K562 (cell line): ENCODE measurements at regions not wholly inside any gene's neighbourhood (a gene's known extent, or its start where the extent isn't known, plus 50 kb on each side); places are given as distances from the start of the nearest gene placed in this dataset.

Experiments used
- ATAC-seq: fragments of 200-7000 bp; cut with Tn5 transposase; 3 replicates; pipeline ENCODE4 v1.9.1; 2020; ENCODE audit warnings: moderate library complexity
- BruUV-seq: library from RNA; stranded (reverse); fragments of 400-500 nt; replicated peaks from 2 replicates; lab custom pipeline; 2021; lab: Mats Ljungman, UMichigan
- CTCF ChIA-PET: fragments of 300-600 bp; formaldehyde crosslinking; extraction: SDS; loops from one replicate; lab custom pipeline; 2021; ENCODE audit warnings: low intra/inter-chr PET ratio; lab: Yijun Ruan, JAX
- POLR2A ChIA-PET: fragments of 300-600, 350-650 bp; sonication (Branson Sonifier 250); formaldehyde crosslinking; extraction: SDS; loops from one replicate; lab custom pipeline; 2021; ENCODE audit warnings: antibody characterized with exemption, inconsistent platforms; lab: Yijun Ruan, JAX
- DNase-seq, 4 experiments: peaks; one replicate each; pipeline versions ENCODE4 v3.0.0 to v3.0.0-alpha.2; 2011 to 2018; ENCODE audit warnings: low spot score in 3 of 4, mixed read lengths in 3 of 4; ENCODE audit errors: extremely low read depth in 1 of 4
- FAIRE-seq: peaks from 2 replicates; lab custom pipeline; 2011; peaks lifted over from hg19 to GRCh38; lab: Jason Lieb, UNC
- H2AFZ ChIP-seq: 2 replicates; pipeline ENCODE4 v1.6.0; 2011; ENCODE audit warnings: low read depth, low read length, control low read depth, inconsistent platforms
- H3K27ac ChIP-seq: fragments of 200-600 bp; 3 replicates; pipeline ENCODE4 v1.8.0; 2011; ENCODE audit warnings: low read depth, mild to moderate bottlenecking, control low read depth, inconsistent platforms, low read length, moderate library complexity, mixed read lengths; ENCODE audit errors: extremely low read depth
- H3K27me3 ChIP-seq, 2 experiments: fragments of 300-600 bp in 1 of 2; 2 replicates in 1 of 2; 3 replicates in 1 of 2; pipeline versions ENCODE4 v1.6.0 to v1.8.0; 2011; ENCODE audit warnings: inconsistent platforms in 2 of 2, low read length in 2 of 2, mild to moderate bottlenecking in 1 of 2, mixed read lengths in 1 of 2, moderate library complexity in 1 of 2; ENCODE audit not compliant: control insufficient read depth in 2 of 2, insufficient read depth in 2 of 2
- H3K36me3 ChIP-seq: fragments of 300-600 bp; 3 replicates; pipeline ENCODE4 v1.8.0; 2011; ENCODE audit warnings: mild to moderate bottlenecking, low read length, inconsistent platforms; ENCODE audit not compliant: control insufficient read depth, insufficient read depth
- H3K4me1 ChIP-seq, 2 experiments: fragments of 200-600 bp in 1 of 2; replicated peaks in 1 of 2; 2 replicates in 1 of 2; 3 replicates in 1 of 2; pipeline versions ENCODE4 v1.5.1 to v1.8.0; 2011; ENCODE audit warnings: inconsistent platforms in 2 of 2, low read length in 2 of 2, mild to moderate bottlenecking in 1 of 2, mixed read lengths in 1 of 2, moderate library complexity in 1 of 2; ENCODE audit not compliant: control insufficient read depth in 2 of 2, insufficient read depth in 2 of 2
- H3K4me2 ChIP-seq: 2 replicates; pipeline ENCODE4 v1.6.1; 2011; ENCODE audit warnings: low read length, control low read depth, inconsistent platforms, mixed read lengths; ENCODE audit not compliant: insufficient read depth
- H3K4me3 ChIP-seq: fragments of 200-600 bp; sonication (generic), shearing (Covaris generic); 2 replicates; pipeline ENCODE4 v1.5.1; 2016; ENCODE audit warnings: control low read depth, inconsistent platforms
- H3K79me2 ChIP-seq: fragments of 200-600 bp; 3 replicates; pipeline ENCODE4 v1.8.0; 2011; ENCODE audit warnings: low read length, inconsistent platforms; ENCODE audit not compliant: control insufficient read depth, insufficient read depth
- H3K9ac ChIP-seq, 2 experiments: 2 replicates each; pipeline versions ENCODE4 v1.6.0 to v1.6.1; 2011; ENCODE audit warnings: low read depth in 2 of 2, low read length in 2 of 2, control low read depth in 1 of 2, inconsistent platforms in 1 of 2, mild to moderate bottlenecking in 1 of 2, mixed read lengths in 1 of 2; ENCODE audit not compliant: insufficient read depth in 1 of 2
- H3K9me1 ChIP-seq: one replicate; pipeline ENCODE4 v1.6.0; 2011; ENCODE audit warnings: inconsistent platforms, mild to moderate bottlenecking, low read length, moderate library complexity; ENCODE audit not compliant: control insufficient read depth, insufficient read depth
- H3K9me3 ChIP-seq: replicated peaks from 2 replicates; pipeline ENCODE4 v1.5.1; 2011; ENCODE audit warnings: low read depth, low read length, inconsistent platforms; ENCODE audit not compliant: control insufficient read depth, insufficient read depth
- H4K20me1 ChIP-seq: replicated peaks from 2 replicates; pipeline ENCODE4 v1.6.1; 2011; ENCODE audit warnings: low read length, inconsistent platforms, mixed read lengths; ENCODE audit not compliant: control insufficient read depth, insufficient read depth
- ATF1 ChIP-seq, 2 experiments: fragments of 450-650 bp in 1 of 2; IDR thresholded peaks; 2 replicates each; pipeline ENCODE4 v1.6.1; 2016; ENCODE audit warnings: missing compliant biosample characterization in 1 of 2, missing genetic modification characterization in 1 of 2
- CHD1 ChIP-seq: fragments of 200-600 bp; sonication (generic); IDR thresholded peaks from one replicate; pipeline ENCODE4 v1.6.1; 2012; ENCODE audit warnings: mild to moderate bottlenecking, moderate library complexity, low read length, inconsistent platforms
- ETV5 ChIP-seq: sonication (generic); formaldehyde crosslinking; IDR thresholded peaks from 2 replicates; pipeline ENCODE4 v1.4.0; 2020; ENCODE audit warnings: low read depth, mild to moderate bottlenecking, missing genetic modification reagents
- GABPB1 ChIP-seq: sonication (generic); formaldehyde crosslinking; IDR thresholded peaks from 2 replicates; pipeline ENCODE4 v1.8.0; 2022; ENCODE audit warnings: mild to moderate bottlenecking, missing genetic modification reagents
- HMGXB4 ChIP-seq: sonication (generic); formaldehyde crosslinking; IDR thresholded peaks from 2 replicates; pipeline ENCODE4 v1.8.1; 2023; ENCODE audit warnings: mild to moderate bottlenecking, missing genetic modification reagents
- LARP7 ChIP-seq: fragments of 450-650 bp; IDR thresholded peaks from 2 replicates; pipeline ENCODE4 v1.6.1; 2016
- NCOA6 ChIP-seq: fragments of 450-650 bp; IDR thresholded peaks from 2 replicates; pipeline ENCODE4 v1.6.1; 2017; ENCODE audit warnings: mild to moderate bottlenecking
- RBM22 ChIP-seq: fragments of 200-400 bp; formaldehyde crosslinking; IDR thresholded peaks from 2 replicates; pipeline ENCODE4 v1.6.1; 2018; ENCODE audit warnings: low read length, low read depth; ENCODE audit not compliant: poor library complexity, severe bottlenecking
- TAF15 ChIP-seq: fragments of 200-400 bp; formaldehyde crosslinking; IDR thresholded peaks from 2 replicates; pipeline ENCODE4 v1.6.1; 2017; ENCODE audit warnings: mild to moderate bottlenecking, low read depth, low read length, moderate library complexity
- THAP7 ChIP-seq: fragments of 250-450 bp; sonication (Bioruptor Pico); IDR thresholded peaks from 2 replicates; pipeline ENCODE4 v1.5.0; 2021
- ZFX ChIP-seq: sonication (generic); formaldehyde crosslinking; IDR thresholded peaks from 2 replicates; pipeline ENCODE4 v1.8.0; 2022; ENCODE audit warnings: mild to moderate bottlenecking, missing genetic modification reagents, moderate library complexity
- ZNF12 ChIP-seq: sonication (generic); formaldehyde crosslinking; IDR thresholded peaks from 2 replicates; pipeline ENCODE4 v1.4.0; 2020; ENCODE audit warnings: mild to moderate bottlenecking, missing genetic modification reagents
- ZNF445 ChIP-seq: fragments of 250-450 bp; sonication (Bioruptor Pico); IDR thresholded peaks from 2 replicates; pipeline ENCODE4 v1.4.0; 2020; ENCODE audit warnings: low read depth, mild to moderate bottlenecking, moderate library complexity
- ZNF512 ChIP-seq: IDR thresholded peaks from 2 replicates; pipeline ENCODE4 v1.6.1; 2016; ENCODE audit warnings: missing genetic modification characterization, missing compliant biosample characterization
- WGBS: fragments of 100-300 bp; shearing (Covaris generic); methylation state at CpG from one replicate; pipeline ENCODE4 v1.1.6; 2016; ENCODE audit warnings: low coverage, mixed read lengths; ENCODE audit not compliant: insufficient coverage; ENCODE audit errors: missing lambda C conversion rate; 5-methylcytosine and 5-hydroxymethylcytosine counted together
- in situ Hi-C: fragments of 300-500 bp; cut with MboI; formaldehyde crosslinking; loops from 4 replicates; pipeline ENCODE4 v1.15.0; 2018; ENCODE audit warnings: inconsistent platforms, mixed read lengths
- intact Hi-C: fragments of 100-400 bp; cut with micrococcal nuclease; formaldehyde crosslinking; loops from 2 replicates; pipeline ENCODE4 v1.14.2; 2022

GRCh38 chr9:26565118-26565517 is 327.5 kb downstream of the CAAP1 start:
- H4K20me1 ChIP-seq: no peaks in the 10 kb centered on the region
- H3K36me3 ChIP-seq: no peaks in the 10 kb centered on the region
- H3K79me2 ChIP-seq: no peaks in the 10 kb centered on the region
- in situ Hi-C loops: no loop called here
- no peak for FAIRE-seq
- H3K9ac ChIP-seq: no peak overlapping the region
- H3K4me2 ChIP-seq: no peak overlapping the region
- no CpG with 5 or more reads among the region's 2 CpGs for WGBS
- no TSS peak for BruUV-seq
- intact Hi-C loops: no loop called here
- CTCF ChIA-PET: no interaction called here
- no peaks in the 10 kb centered on the region for H3K9me3 ChIP-seq
- no peak for ATAC-seq
- H3K9me1 ChIP-seq: no peaks in the 10 kb centered on the region
- no peak overlapping the region for H3K4me3 ChIP-seq
- no peak overlapping the region for H2AFZ ChIP-seq
- TF ChIP-seq ZNF12 (CRISPR knock-in tag) (no peak), GABPB1 (CRISPR knock-in tag) (no peak), TAF15 (no peak), NCOA6 (no peak), LARP7 (no peak), ZFX (CRISPR knock-in tag) (no peak), ZNF512 (tag) (no peak), ATF1 (CRISPR knock-in tag; IDR thresholded peaks at IDR 0.05) (no peak), ATF1 (tag; IDR thresholded peaks at IDR 0.05) (no peak), CHD1 (no peak), HMGXB4 (CRISPR knock-in tag) (no peak), ETV5 (no peak), RBM22 (no peak), ZNF445 (CRISPR knock-in tag) (no peak), THAP7 (CRISPR knock-in tag) (no peak)
- TF ChIP-seq, all 486 proteins: peak for 0
- Histone ChIP-seq H3K27ac (no peak overlapping the region), H3K4me1 (no peaks in the 10 kb centered on the region), H3K27me3 (no peaks in the 10 kb centered on the region)
- no peak for DNase-seq
- POLR2A ChIA-PET: no interaction called here
